ENCODE measurements at regions not wholly inside any gene's neighbourhood (a gene's known extent, or its start where the extent isn't known, plus 50 kb on each side); places are given as distances from the start of the nearest gene placed in this dataset.

DNA sequence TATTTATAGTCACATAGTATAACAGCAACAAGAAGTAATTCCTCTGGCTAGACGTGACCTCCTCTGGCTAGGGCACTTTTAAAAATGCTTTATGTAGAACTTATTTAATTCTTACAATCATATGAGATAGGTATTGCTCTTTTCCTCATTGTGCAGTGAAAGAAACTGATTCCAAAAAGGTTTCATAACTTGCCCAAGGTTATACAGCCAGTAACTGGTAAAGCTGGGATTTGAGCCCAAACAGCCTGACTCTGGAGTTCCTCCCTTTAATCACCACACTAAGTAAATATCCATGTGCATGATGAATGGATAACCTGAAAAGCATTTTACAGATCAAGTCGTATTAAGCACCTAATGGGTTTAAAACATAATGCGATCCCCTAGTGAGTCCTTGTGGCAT, 214.6 kb downstream of the PRL start:
- H3K4me2 ChIP-seq (ENCODE audit: control insufficient read depth, extremely low read depth, insufficient read depth, low read depth, low read length): no peak overlapping the region
- H3K27me3 ChIP-seq (ENCODE audit: control insufficient read depth, extremely low read depth, insufficient read depth, low read length): no peaks in the 10 kb centered on the region
- H3K36me3 ChIP-seq (ENCODE audit: control insufficient read depth in 2 of 2, extremely low read depth in 1 of 2, insufficient read depth in 2 of 2, low read length in 2 of 2): no peaks in the 10 kb centered on the region
- no peak overlapping the region for H3K9ac ChIP-seq (ENCODE audit: control insufficient read depth, extremely low read depth, insufficient read depth, low read length)
- FAIRE-seq (no peak), DNase-seq (ENCODE audit: low read depth, low spot score) (no peak)
- H3K4me3 ChIP-seq (ENCODE audit: control insufficient read depth in 2 of 3, extremely low read depth in 1 of 3, insufficient read depth in 2 of 3, low read depth in 1 of 3, low read length in 3 of 3): no peak overlapping the region
- dilution Hi-C loops (cut with MboI; ENCODE audit: extremely low pct_ligation_motif_present, low sequenced_read_pairs): no loop called here
- H3K79me2 ChIP-seq (ENCODE audit: control insufficient read depth, insufficient read depth, low read length): no peaks in the 10 kb centered on the region
- H3K9me3 ChIP-seq (ENCODE audit: control insufficient read depth, low read depth, low read length): no peaks in the 10 kb centered on the region
- H2AFZ ChIP-seq (ENCODE audit: control insufficient read depth, low read length): no peak overlapping the region
- no peak for TF ChIP-seq EZH2 (IDR thresholded peaks at IDR 0.05; ENCODE audit: low read length)
- TF ChIP-seq, protein P1, sequence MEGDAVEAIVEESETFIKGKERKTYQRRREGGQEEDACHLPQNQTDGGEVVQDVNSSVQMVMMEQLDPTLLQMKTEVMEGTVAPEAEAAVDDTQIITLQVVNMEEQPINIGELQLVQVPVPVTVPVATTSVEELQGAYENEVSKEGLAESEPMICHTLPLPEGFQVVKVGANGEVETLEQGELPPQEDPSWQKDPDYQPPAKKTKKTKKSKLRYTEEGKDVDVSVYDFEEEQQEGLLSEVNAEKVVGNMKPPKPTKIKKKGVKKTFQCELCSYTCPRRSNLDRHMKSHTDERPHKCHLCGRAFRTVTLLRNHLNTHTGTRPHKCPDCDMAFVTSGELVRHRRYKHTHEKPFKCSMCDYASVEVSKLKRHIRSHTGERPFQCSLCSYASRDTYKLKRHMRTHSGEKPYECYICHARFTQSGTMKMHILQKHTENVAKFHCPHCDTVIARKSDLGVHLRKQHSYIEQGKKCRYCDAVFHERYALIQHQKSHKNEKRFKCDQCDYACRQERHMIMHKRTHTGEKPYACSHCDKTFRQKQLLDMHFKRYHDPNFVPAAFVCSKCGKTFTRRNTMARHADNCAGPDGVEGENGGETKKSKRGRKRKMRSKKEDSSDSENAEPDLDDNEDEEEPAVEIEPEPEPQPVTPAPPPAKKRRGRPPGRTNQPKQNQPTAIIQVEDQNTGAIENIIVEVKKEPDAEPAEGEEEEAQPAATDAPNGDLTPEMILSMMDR (optimal IDR thresholded peaks at IDR 0.05 in 1 of 3, IDR thresholded peaks at IDR 0.05 in 1 of 3, conservative IDR thresholded peaks at IDR 0.05 in 1 of 3; ENCODE audit: extremely low read depth in 1 of 3, insufficient read depth in 2 of 3, low read length in 3 of 3): no peak
- no peaks in the 10 kb centered on the region for H3K4me1 ChIP-seq (ENCODE audit: control insufficient read depth, extremely low read depth, insufficient read depth, low read length)
- H3K9me1 ChIP-seq (ENCODE audit: control insufficient read depth, extremely low read depth, insufficient read depth, low read length): no peaks in the 10 kb centered on the region
- no peak overlapping the region for H3K27ac ChIP-seq (ENCODE audit: control insufficient read depth, insufficient read depth, low read length)
- no peaks in the 10 kb centered on the region for H4K20me1 ChIP-seq (ENCODE audit: control insufficient read depth, extremely low read depth, insufficient read depth, low read length)

DNA sequence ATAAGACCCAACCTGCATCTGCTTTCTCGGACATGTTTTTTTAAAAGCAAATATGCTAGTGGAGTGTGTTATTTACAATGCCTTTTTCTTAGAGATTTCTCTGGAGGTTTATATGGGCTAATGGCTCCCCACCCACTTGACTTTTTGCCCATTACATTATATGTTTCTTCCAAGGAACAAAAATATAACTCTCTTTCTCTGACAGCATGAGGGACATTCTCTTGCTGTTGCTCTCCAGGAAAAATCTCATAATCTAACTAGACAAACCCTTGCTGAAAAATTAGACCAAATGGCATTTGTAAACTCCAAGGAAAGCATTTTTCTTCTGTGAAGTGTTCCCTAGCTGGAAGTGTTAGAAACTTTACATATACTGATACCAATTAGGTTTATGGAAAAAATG, 213.7 kb downstream of the PRL start:
- Histone ChIP-seq H3K4me2 (ENCODE audit: control insufficient read depth, extremely low read depth, insufficient read depth, low read depth, low read length) (no peak overlapping the region), H2AFZ (ENCODE audit: control insufficient read depth, low read length) (no peak overlapping the region), H3K27me3 (ENCODE audit: control insufficient read depth, extremely low read depth, insufficient read depth, low read length) (no peaks in the 10 kb centered on the region), H3K4me3 (ENCODE audit: control insufficient read depth in 2 of 3, extremely low read depth in 1 of 3, insufficient read depth in 2 of 3, low read depth in 1 of 3, low read length in 3 of 3) (no peak overlapping the region), H4K20me1 (ENCODE audit: control insufficient read depth, extremely low read depth, insufficient read depth, low read length) (no peaks in the 10 kb centered on the region), H3K9me1 (ENCODE audit: control insufficient read depth, extremely low read depth, insufficient read depth, low read length) (no peaks in the 10 kb centered on the region), H3K79me2 (ENCODE audit: control insufficient read depth, insufficient read depth, low read length) (no peaks in the 10 kb centered on the region), H3K4me1 (ENCODE audit: control insufficient read depth, extremely low read depth, insufficient read depth, low read length) (no peaks in the 10 kb centered on the region), H3K36me3 (ENCODE audit: control insufficient read depth in 2 of 2, extremely low read depth in 1 of 2, insufficient read depth in 2 of 2, low read length in 2 of 2) (no peaks in the 10 kb centered on the region), H3K9me3 (ENCODE audit: control insufficient read depth, low read depth, low read length) (no peaks in the 10 kb centered on the region), H3K9ac (ENCODE audit: control insufficient read depth, extremely low read depth, insufficient read depth, low read length) (no peak overlapping the region), H3K27ac (ENCODE audit: control insufficient read depth, insufficient read depth, low read length) (no peak overlapping the region)
- TF ChIP-seq, protein P1 (optimal IDR thresholded peaks at IDR 0.05 in 1 of 3, IDR thresholded peaks at IDR 0.05 in 1 of 3, conservative IDR thresholded peaks at IDR 0.05 in 1 of 3; ENCODE audit: extremely low read depth in 1 of 3, insufficient read depth in 2 of 3, low read length in 3 of 3): no peak
- no peak for TF ChIP-seq EZH2 (IDR thresholded peaks at IDR 0.05; ENCODE audit: low read length)
- no peak for FAIRE-seq
- no peak for DNase-seq (ENCODE audit: low read depth, low spot score)
- dilution Hi-C loops (cut with MboI; ENCODE audit: extremely low pct_ligation_motif_present, low sequenced_read_pairs): no loop called here

Measured in keratinocyte (primary cell).